Middle frontal gyrus (tissue), 1 donor: ENCODE measurements at regions not wholly inside any gene's neighbourhood (a gene's known extent, or its start where the extent isn't known, plus 50 kb on each side); places are given as distances from the start of the nearest gene placed in this dataset.

Experiments
- DNase-seq: peaks from one replicate; pipeline ENCODE4 v3.0.0-alpha.2; 2015; ENCODE audit warnings: low spot score; ENCODE audit errors: extremely low spot score

- DNase-seq, result no peak
Observed at GRCh38 chr4:173707658-173708419, 177.8 kb upstream of the HAND2 start.

GRCh38 chr4:173704201-173704600 lies 174.2 kb upstream of the HAND2 start:
- no peak for DNase-seq

- no peak for DNase-seq
Observed at GRCh38 chr4:173703021-173703420, 173.0 kb upstream of the HAND2 start.

GRCh38 chr4:173700650-173701049 lies 170.6 kb upstream of the HAND2 start:
- DNase-seq, result no peak

GRCh38 chr4:173699841-173700475 lies 169.9 kb upstream of the HAND2 start:
- DNase-seq, result no peak

- no peak for DNase-seq
Observed at GRCh38 chr4:173698557-173699262, 168.7 kb upstream of the HAND2 start.

GRCh38 chr4:173697840-173698239 lies 167.8 kb upstream of the HAND2 start:
- no peak for DNase-seq

- DNase-seq, result no peak
Observed at GRCh38 chr4:173696551-173696950, 166.5 kb upstream of the HAND2 start.

GRCh38 chr4:173696011-173696410 lies 166.0 kb upstream of the HAND2 start:
- no peak for DNase-seq

- DNase-seq, result no peak
Observed at GRCh38 chr4:173685831-173686210, 155.8 kb upstream of the HAND2 start.

GRCh38 chr4:173685165-173685830 lies 155.3 kb upstream of the HAND2 start:
- no peak for DNase-seq

- DNase-seq, result no peak
Observed at GRCh38 chr4:173684223-173684622, 154.2 kb upstream of the HAND2 start.

GRCh38 chr4:173682609-173683008 lies 152.6 kb upstream of the HAND2 start:
- DNase-seq, result no peak

- no peak for DNase-seq
Observed at GRCh38 chr4:173680278-173680677, 150.2 kb upstream of the HAND2 start.

GRCh38 chr4:173675446-173675845 lies 145.4 kb upstream of the HAND2 start:
- no peak for DNase-seq

GRCh38 chr4:173669460-173670179 lies 139.6 kb upstream of the HAND2 start:
- DNase-seq, result no peak

GRCh38 chr4:173661001-173661400 lies 131.0 kb upstream of the HAND2 start:
- no peak for DNase-seq

GRCh38 chr4:173656898-173657297 lies 126.9 kb upstream of the HAND2 start:
- no peak for DNase-seq

- DNase-seq, result no peak
Observed at GRCh38 chr4:173652283-173652931, 122.4 kb upstream of the HAND2 start.

- DNase-seq, result no peak
Observed at GRCh38 chr4:173651651-173652282, 121.7 kb upstream of the HAND2 start.
